HFFc6 (cell line): ENCODE measurements at regions not wholly inside any gene's neighbourhood (a gene's known extent, or its start where the extent isn't known, plus 50 kb on each side); places are given as distances from the start of the nearest gene placed in this dataset.

Source experiments
- DNase-seq: peaks from one replicate; pipeline ENCODE4 v3.0.0-alpha.2; 2018
- H3K27ac Mint-ChIP-seq: 2 replicates; pipeline ENCODE4 v1.8.0; 2020; ENCODE audit warnings: mild to moderate bottlenecking, mixed read lengths
- H3K27me3 Mint-ChIP-seq: 2 replicates; pipeline ENCODE4 v1.8.0; 2021; ENCODE audit warnings: mild to moderate bottlenecking, moderate library complexity, mixed read lengths; ENCODE audit not compliant: insufficient read depth
- H3K36me3 Mint-ChIP-seq: 2 replicates; pipeline ENCODE4 v1.8.0; 2021; ENCODE audit warnings: low read depth, mixed read lengths
- H3K4me1 Mint-ChIP-seq: 2 replicates; pipeline ENCODE4 v1.8.0; 2020; ENCODE audit warnings: low read depth, mixed read lengths
- H3K4me3 Mint-ChIP-seq: 2 replicates; pipeline ENCODE4 v1.8.0; 2020; ENCODE audit warnings: mild to moderate bottlenecking, moderate library complexity, mixed read lengths
- H3K9me3 Mint-ChIP-seq: 2 replicates; pipeline ENCODE4 v1.8.0; 2020; ENCODE audit warnings: mild to moderate bottlenecking, mixed read lengths
- CTCF ChIP-seq: fragments of 200-600 bp; sonication (generic); IDR thresholded peaks from 2 replicates; pipeline ENCODE4 v1.5.0; 2021; ENCODE audit warnings: antibody characterized with exemption, mild to moderate bottlenecking

DNA sequence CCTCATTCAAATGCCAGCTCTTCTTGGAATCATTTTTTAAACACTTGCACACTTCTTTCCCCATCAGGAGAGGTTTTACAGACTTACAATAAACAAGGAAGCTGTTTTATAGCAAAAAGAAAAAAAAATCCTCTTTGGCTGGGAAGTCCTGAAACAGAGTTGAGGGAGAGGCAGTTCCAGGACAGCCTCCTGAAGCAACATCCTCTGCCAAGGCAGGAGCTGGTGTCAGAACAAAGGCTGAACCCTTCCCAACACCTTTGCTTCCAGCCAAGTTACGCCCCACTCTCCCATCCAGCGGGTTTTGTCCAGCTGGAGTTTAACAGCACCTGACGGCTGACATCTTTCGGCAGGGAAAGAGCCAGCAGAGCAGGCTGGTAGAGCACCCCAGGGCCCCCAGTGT, 287.8 kb downstream of the RRAGC start:
- DNase-seq, result no peak
- peaks cover 14% of the 10 kb centered on the region for H3K27me3 Mint-ChIP-seq

GRCh38 chr1:38570657-38570975, 289.0 kb downstream of the RRAGC start:
- H3K4me3 Mint-ChIP-seq, result no peak overlapping the region
- H3K36me3 Mint-ChIP-seq, result no peaks in the 10 kb centered on the region

More for the DNA sequence above, 287.8 kb downstream of the RRAGC start:
- Mint-ChIP-seq H3K4me3 (no peak overlapping the region), H3K27ac (no peak overlapping the region), H3K36me3 (no peaks in the 10 kb centered on the region), H3K9me3 (no peaks in the 10 kb centered on the region), H3K4me1 (no peaks in the 10 kb centered on the region)
- no peak for TF ChIP-seq CTCF

DNA sequence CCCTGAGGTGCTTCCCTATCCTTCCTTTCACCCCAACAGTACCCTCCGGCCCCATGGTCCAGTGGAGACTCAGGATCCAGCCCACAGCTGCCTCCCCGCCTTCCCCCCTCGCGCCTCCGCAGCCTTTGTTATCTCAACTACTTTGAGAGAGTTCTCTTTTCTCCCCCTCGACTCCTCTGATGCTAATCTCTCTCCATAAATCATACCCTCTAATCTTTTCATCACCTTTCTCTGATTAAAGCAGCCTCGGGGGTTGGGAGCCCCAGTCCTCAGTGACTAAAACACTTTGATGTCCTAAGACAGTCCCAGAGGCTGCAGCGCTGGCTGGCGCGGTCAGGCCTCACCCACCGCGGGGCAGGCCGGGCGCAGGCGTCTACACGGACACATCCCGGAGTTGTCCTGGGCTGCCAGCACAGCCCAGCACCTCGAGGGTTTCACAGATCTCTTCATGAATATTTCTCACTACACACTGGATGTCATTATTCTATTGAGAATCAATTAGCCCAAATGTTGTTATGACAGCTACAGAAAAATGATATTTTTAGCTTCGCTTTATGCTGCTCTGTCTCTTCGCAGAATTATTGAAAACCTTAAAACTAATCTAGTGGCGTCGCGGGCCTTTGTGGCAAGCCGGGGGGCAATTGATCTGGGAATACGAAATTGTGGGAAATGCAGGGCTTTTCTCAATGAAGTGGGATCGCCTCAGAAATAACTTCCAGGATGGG, 289.5 kb downstream of the RRAGC start:
- Mint-ChIP-seq H3K4me3 (no peak overlapping the region), H3K9me3 (no peaks in the 10 kb centered on the region), H3K27ac (no peak overlapping the region), H3K27me3 (peaks cover 14% of the 10 kb centered on the region), H3K36me3 (no peaks in the 10 kb centered on the region), H3K4me1 (no peaks in the 10 kb centered on the region)
- no peak for DNase-seq
- TF ChIP-seq CTCF, result no peak

More at GRCh38 chr1:38570657-38570975, 289.0 kb downstream of the RRAGC start:
- Mint-ChIP-seq H3K27ac (no peak overlapping the region), H3K9me3 (no peaks in the 10 kb centered on the region), H3K4me1 (no peaks in the 10 kb centered on the region), H3K27me3 (peaks cover 14% of the 10 kb centered on the region)
- TF ChIP-seq CTCF, result no peak
- no peak for DNase-seq

DNA sequence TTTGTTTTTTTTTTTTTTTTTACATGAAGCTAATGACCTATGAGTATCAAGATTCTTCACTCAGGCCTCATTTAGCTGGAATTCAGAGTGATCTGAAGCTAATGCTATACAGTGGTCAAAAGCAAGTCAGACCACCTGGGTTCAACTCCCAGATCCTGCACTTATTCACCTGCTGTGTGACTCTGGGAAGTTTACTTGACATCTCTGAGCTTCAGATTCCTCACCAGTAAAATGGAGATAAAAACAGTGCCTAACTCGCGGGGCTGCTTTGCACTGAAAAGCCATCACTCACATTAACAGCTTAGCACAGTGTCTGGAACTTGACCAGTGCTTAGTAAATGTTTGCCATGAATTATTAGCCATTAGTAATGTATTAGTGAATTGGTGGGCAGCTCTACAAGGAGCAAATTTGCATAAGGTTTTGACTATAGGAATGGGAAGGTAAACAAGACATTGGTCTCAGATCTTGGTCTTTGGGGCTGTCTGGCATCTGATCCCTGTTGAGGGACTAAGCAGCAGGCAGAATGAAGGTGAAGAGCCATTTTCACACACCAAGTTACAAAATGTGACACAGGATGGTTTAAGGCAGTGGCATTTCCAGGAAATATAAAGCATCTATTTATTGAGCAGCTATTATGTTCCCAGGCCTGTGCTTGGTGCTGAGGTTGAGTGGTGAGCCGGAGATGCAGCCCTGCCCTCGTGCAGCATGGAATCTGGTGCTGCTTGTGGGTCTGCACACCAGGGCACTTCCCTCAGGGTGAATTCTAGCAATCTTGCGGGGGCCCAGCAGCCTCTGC, 291.3 kb downstream of the RRAGC start:
- no peaks in the 10 kb centered on the region for H3K9me3 Mint-ChIP-seq
- H3K27ac Mint-ChIP-seq, result no peak overlapping the region
- no peaks in the 10 kb centered on the region for H3K36me3 Mint-ChIP-seq
- H3K4me3 Mint-ChIP-seq, result no peak overlapping the region
- H3K4me1 Mint-ChIP-seq, result no peaks in the 10 kb centered on the region
- peaks cover 14% of the 10 kb centered on the region for H3K27me3 Mint-ChIP-seq
- no peak for TF ChIP-seq CTCF
- DNase-seq, result no peak

DNA sequence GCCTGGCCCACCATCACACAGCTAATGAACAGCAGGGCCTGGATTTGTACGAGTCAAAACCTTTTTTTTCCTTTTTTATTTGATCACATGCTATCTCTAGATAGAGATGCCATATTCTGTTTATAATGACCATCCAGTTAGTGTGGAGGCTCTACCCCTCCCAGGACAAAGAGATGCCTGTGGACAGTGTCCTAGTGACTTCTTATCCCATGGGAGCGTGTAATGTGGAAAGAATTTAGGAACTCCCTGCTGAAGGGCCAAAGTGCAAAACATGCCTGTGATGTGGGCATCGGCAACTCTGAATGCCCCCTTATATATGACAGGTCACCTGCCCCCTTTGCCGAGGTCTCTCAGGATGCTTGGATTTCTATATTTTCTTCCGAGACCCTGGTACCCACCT, 292.2 kb downstream of the RRAGC start:
- no peak for DNase-seq
- Mint-ChIP-seq H3K4me3 (no peak overlapping the region), H3K27ac (no peak overlapping the region), H3K9me3 (no peaks in the 10 kb centered on the region), H3K36me3 (no peaks in the 10 kb centered on the region), H3K27me3 (peaks cover 14% of the 10 kb centered on the region), H3K4me1 (no peaks in the 10 kb centered on the region)
- no peak for TF ChIP-seq CTCF
